HCT116 (cell line): ENCODE measurements at regions not wholly inside any gene's neighbourhood (a gene's known extent, or its start where the extent isn't known, plus 50 kb on each side); places are given as distances from the start of the nearest gene placed in this dataset.

Source experiments
- ATAC-seq: fragments of 200-7000 bp; cut with Tn5 transposase; 2 replicates; pipeline ENCODE4 v1.9.1; 2020; ENCODE audit warnings: mild to moderate bottlenecking, moderate library complexity
- BruUV-seq: library from RNA; stranded (reverse); fragments of 400-500 nt; replicated peaks from 2 replicates; lab custom pipeline; 2021; lab: Mats Ljungman, UMichigan
- CTCF ChIA-PET: fragments of 300-600 bp; sonication (Branson Sonifier 250); formaldehyde crosslinking; loops from one replicate; lab custom pipeline; 2021; ENCODE audit warnings: antibody characterized with exemption; lab: Charles Lee
- POLR2A ChIA-PET: fragments of 300-600, 350-600 bp; sonication (Branson Sonifier 250); formaldehyde crosslinking; loops from one replicate; lab custom pipeline; 2021; ENCODE audit warnings: antibody characterized with exemption; lab: Charles Lee
- RAD21 ChIA-PET, 2 experiments: fragments of 300-600 bp; sonication (Branson Sonifier 250); formaldehyde crosslinking; loops; one replicate each; lab custom pipeline; 2023; ENCODE audit warnings: low total read pairs in 2 of 2; ENCODE audit not compliant: uncharacterized antibody in 2 of 2, unreplicated experiment in 2 of 2, low non-redundant PET in 1 of 2; lab: Charles Lee
- DNase-seq: peaks from one replicate; pipeline ENCODE4 v3.0.0-alpha.2; 2010; ENCODE audit warnings: low read depth, low spot score
- H2AFZ ChIP-seq: fragments of 200-600 bp; shearing (Covaris generic), sonication (generic); 2 replicates; pipeline ENCODE4 v1.6.1; 2017; ENCODE audit warnings: low read depth, mixed run types, mixed read lengths, antibody characterized with exemption, low read length; ENCODE audit not compliant: poor library complexity, severe bottlenecking
- H3K27ac ChIP-seq: 2 replicates; pipeline ENCODE4 v1.5.1; 2012; ENCODE audit warnings: low read depth, low read length
- H3K27me3 ChIP-seq: fragments of 200-600 bp; sonication (generic); 2 replicates; pipeline ENCODE4 v1.6.1; 2016; ENCODE audit warnings: mixed run types, low read length, mixed read lengths; ENCODE audit not compliant: insufficient read depth
- H3K36me3 ChIP-seq, 2 experiments: fragments of 200-500 bp in 1 of 2; fragments of 200-600 bp in 1 of 2; sonication (Bioruptor generic) in 1 of 2; sonication (generic) in 1 of 2; 2 replicates each; pipeline versions ENCODE4 v1.5.1 to v1.6.1; 2014 to 2016; ENCODE audit warnings: low read length in 2 of 2, inconsistent platforms in 1 of 2, mixed read lengths in 1 of 2, mixed run types in 1 of 2; ENCODE audit not compliant: insufficient read depth in 2 of 2, control insufficient read depth in 1 of 2
- H3K4me1 ChIP-seq, 2 experiments: fragments of 200-600 bp in 1 of 2; sonication (generic) in 1 of 2; 2 replicates each; pipeline versions ENCODE4 v1.5.1 to v1.6.1; 2012 to 2017; ENCODE audit warnings: low read length in 2 of 2, inconsistent platforms in 1 of 2, mild to moderate bottlenecking in 1 of 2, mixed read lengths in 1 of 2, mixed run types in 1 of 2, moderate library complexity in 1 of 2; ENCODE audit not compliant: insufficient read depth in 2 of 2, control insufficient read depth in 1 of 2
- H3K4me2 ChIP-seq: fragments of 200-600 bp; sonication (generic); 2 replicates; pipeline ENCODE4 v1.6.1; 2017; ENCODE audit warnings: mixed run types, low read length, mixed read lengths
- H3K4me3 ChIP-seq, 2 experiments: fragments of 200-600 bp in 1 of 2; sonication (generic) in 1 of 2; replicated peaks in 1 of 2; 2 replicates each; pipeline ENCODE4 v1.5.1; 2011 to 2016; ENCODE audit warnings: low read length in 2 of 2, control low read depth in 1 of 2, low read depth in 1 of 2, mild to moderate bottlenecking in 1 of 2, mixed read lengths in 1 of 2, mixed run types in 1 of 2
- H3K79me2 ChIP-seq: fragments of 200-600 bp; sonication (generic); 2 replicates; pipeline ENCODE4 v1.6.1; 2017; ENCODE audit warnings: mild to moderate bottlenecking, mixed run types, low read length, moderate library complexity, mixed read lengths; ENCODE audit not compliant: insufficient read depth
- H3K9ac ChIP-seq: fragments of 200-600 bp; sonication (generic); 2 replicates; pipeline ENCODE4 v1.6.1; 2016; ENCODE audit warnings: low read length, mixed read lengths
- H3K9me2 ChIP-seq: fragments of 200-600 bp; sonication (generic), shearing (Covaris generic); 2 replicates; pipeline ENCODE4 v1.6.1; 2017; ENCODE audit warnings: mixed run types, mild to moderate bottlenecking, moderate library complexity; ENCODE audit not compliant: insufficient read depth
- H3K9me3 ChIP-seq, 2 experiments: fragments of 200-500 bp in 1 of 2; fragments of 200-600 bp in 1 of 2; sonication (Bioruptor generic) in 1 of 2; sonication (generic) in 1 of 2; 2 replicates each; pipeline ENCODE4 v1.6.1; 2014 to 2017; ENCODE audit warnings: low read length in 2 of 2, mixed read lengths in 2 of 2, inconsistent platforms in 1 of 2, low read depth in 1 of 2, mild to moderate bottlenecking in 1 of 2, mixed run types in 1 of 2, moderate library complexity in 1 of 2; ENCODE audit not compliant: control insufficient read depth in 1 of 2, insufficient read depth in 1 of 2
- H4K20me1 ChIP-seq: fragments of 200-600 bp; sonication (generic), shearing (Covaris generic); 2 replicates; pipeline ENCODE4 v1.6.1; 2017; ENCODE audit warnings: mixed run types, mild to moderate bottlenecking, moderate library complexity; ENCODE audit not compliant: insufficient read depth
- MAX ChIP-seq: IDR thresholded peaks from 2 replicates; pipeline ENCODE4 v1.6.1; 2012
- REST ChIP-seq: IDR thresholded peaks from 2 replicates; pipeline ENCODE4 v1.6.1; 2012; ENCODE audit warnings: low read depth
- SIN3A ChIP-seq: IDR thresholded peaks from 2 replicates; pipeline ENCODE4 v1.6.1; 2012; ENCODE audit warnings: low read depth
- YY1 ChIP-seq: IDR thresholded peaks from 2 replicates; pipeline ENCODE4 v1.6.1; 2011; ENCODE audit warnings: low read length, low read depth, moderate library complexity, mild to moderate bottlenecking; ENCODE audit not compliant: insufficient replicate concordance; ENCODE audit errors: extremely low read depth
- ZFX ChIP-seq: fragments of 450-650 bp; IDR thresholded peaks from 2 replicates; pipeline ENCODE4 v1.6.1; 2017
- intact Hi-C: fragments of 100-400 bp; cut with micrococcal nuclease; formaldehyde crosslinking; loops from 2 replicates; pipeline ENCODE4 v1.10.0; 2022
- TF ChIP-seq, protein P1 (sequence below), 3 experiments: fragments of 200-600 bp in 1 of 3; sonication (generic) in 1 of 3; IDR thresholded peaks in 2 of 3; conservative IDR thresholded peaks in 1 of 3; 2 replicates each; pipeline ENCODE4 v1.5.1; 2012 to 2017; ENCODE audit warnings: low read depth in 2 of 3, low read length in 2 of 3, antibody characterized with exemption in 1 of 3, borderline replicate concordance in 1 of 3, control low read depth in 1 of 3, mild to moderate bottlenecking in 1 of 3, mixed read lengths in 1 of 3, mixed run types in 1 of 3, moderate library complexity in 1 of 3; ENCODE audit not compliant: insufficient read depth in 1 of 3

- Histone ChIP-seq H3K27ac (no peak overlapping the region), H2AFZ (no peak overlapping the region), H3K79me2 (no peaks in the 10 kb centered on the region), H3K4me1 (no peaks in the 10 kb centered on the region), H4K20me1 (no peaks in the 10 kb centered on the region), H3K36me3 (no peaks in the 10 kb centered on the region), H3K9ac (no peak overlapping the region), H3K27me3 (no peaks in the 10 kb centered on the region), H3K4me3 (no peak overlapping the region), H3K9me2 (no peaks in the 10 kb centered on the region), H3K4me2 (no peak overlapping the region), H3K9me3 (no peaks in the 10 kb centered on the region)
- no peak for DNase-seq
- CTCF ChIA-PET: no interaction called here
- intact Hi-C loops: no loop called here
- no TSS peak for BruUV-seq
- RAD21 ChIA-PET: no interaction called here
- ATAC-seq: no peak
- POLR2A ChIA-PET: no interaction called here
- TF ChIP-seq SIN3A: no peak
- TF ChIP-seq MAX: no peak
- TF ChIP-seq, protein P1, sequence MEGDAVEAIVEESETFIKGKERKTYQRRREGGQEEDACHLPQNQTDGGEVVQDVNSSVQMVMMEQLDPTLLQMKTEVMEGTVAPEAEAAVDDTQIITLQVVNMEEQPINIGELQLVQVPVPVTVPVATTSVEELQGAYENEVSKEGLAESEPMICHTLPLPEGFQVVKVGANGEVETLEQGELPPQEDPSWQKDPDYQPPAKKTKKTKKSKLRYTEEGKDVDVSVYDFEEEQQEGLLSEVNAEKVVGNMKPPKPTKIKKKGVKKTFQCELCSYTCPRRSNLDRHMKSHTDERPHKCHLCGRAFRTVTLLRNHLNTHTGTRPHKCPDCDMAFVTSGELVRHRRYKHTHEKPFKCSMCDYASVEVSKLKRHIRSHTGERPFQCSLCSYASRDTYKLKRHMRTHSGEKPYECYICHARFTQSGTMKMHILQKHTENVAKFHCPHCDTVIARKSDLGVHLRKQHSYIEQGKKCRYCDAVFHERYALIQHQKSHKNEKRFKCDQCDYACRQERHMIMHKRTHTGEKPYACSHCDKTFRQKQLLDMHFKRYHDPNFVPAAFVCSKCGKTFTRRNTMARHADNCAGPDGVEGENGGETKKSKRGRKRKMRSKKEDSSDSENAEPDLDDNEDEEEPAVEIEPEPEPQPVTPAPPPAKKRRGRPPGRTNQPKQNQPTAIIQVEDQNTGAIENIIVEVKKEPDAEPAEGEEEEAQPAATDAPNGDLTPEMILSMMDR (IDR thresholded peaks at IDR 0.05 in 2 of 3, conservative IDR thresholded peaks at IDR 0.05 in 1 of 3; ENCODE audit: borderline replicate concordance in 1 of 3, insufficient read depth in 1 of 3, low read depth in 2 of 3, low read length in 2 of 3): no peak
- TF ChIP-seq YY1: no peak
- no peak for TF ChIP-seq REST
- TF ChIP-seq ZFX: no peak
Measured at GRCh38 chr5:56734091-56734694, 81.2 kb upstream of the MAP3K1 start.
